PC-9 (cell line): ENCODE measurements at regions not wholly inside any gene's neighbourhood (a gene's known extent, or its start where the extent isn't known, plus 50 kb on each side); places are given as distances from the start of the nearest gene placed in this dataset.
A peak's percentile ranks its signal among the peaks of the same experiment; 100 is the strongest.

ENCODE experiments used
- BruUV-seq: library from RNA; stranded (reverse); fragments of 400-500 nt; replicated peaks from 2 replicates; lab custom pipeline; 2021; lab: Mats Ljungman, UMichigan
- CTCF ChIA-PET: fragments of 300-600 bp; sonication (Branson Sonifier 250); formaldehyde crosslinking; loops from one replicate; lab custom pipeline; 2022; ENCODE audit warnings: antibody characterized with exemption; lab: Charles Lee
- POLR2A ChIA-PET: fragments of 300-600 bp; sonication (Branson Sonifier 250); formaldehyde crosslinking; loops from one replicate; lab custom pipeline; 2022; ENCODE audit warnings: antibody characterized with exemption; ENCODE audit not compliant: unreplicated experiment; lab: Charles Lee
- DNase-seq, 2 experiments: peaks; one replicate each; pipeline versions ENCODE4 v3.0.0 to v3.0.0-alpha.2; 2015 to 2022; ENCODE audit warnings: mixed read lengths in 1 of 2
- H2AFZ ChIP-seq: fragments of 200-600 bp; sonication (generic); 2 replicates; pipeline ENCODE4 v1.8.1; 2017; ENCODE audit warnings: antibody characterized with exemption
- H3F3A ChIP-seq: fragments of 200-600 bp; sonication (generic); 2 replicates; pipeline ENCODE4 v1.8.1; 2017; ENCODE audit warnings: antibody characterized with exemption, mild to moderate bottlenecking, low read depth; ENCODE audit not compliant: insufficient read depth
- H3K27ac ChIP-seq: fragments of 200-600 bp; sonication (generic); 2 replicates; pipeline ENCODE4 v1.6.1; 2016; ENCODE audit warnings: mixed run types
- H3K27me3 ChIP-seq: fragments of 200-600 bp; sonication (generic); 2 replicates; pipeline ENCODE4 v1.6.1; 2016; ENCODE audit warnings: low read depth, mixed run types; ENCODE audit not compliant: insufficient read depth
- H3K36me3 ChIP-seq: fragments of 200-600 bp; sonication (generic); 2 replicates; pipeline ENCODE4 v1.6.1; 2016; ENCODE audit warnings: low read depth, mixed run types
- H3K4me1 ChIP-seq: fragments of 200-600 bp; sonication (generic); replicated peaks from 2 replicates; pipeline ENCODE4 v1.6.1; 2016; ENCODE audit warnings: mixed run types; ENCODE audit not compliant: insufficient read depth
- H3K4me2 ChIP-seq: fragments of 200-600 bp; sonication (generic); 2 replicates; pipeline ENCODE4 v1.6.1; 2017; ENCODE audit warnings: mixed run types
- H3K4me3 ChIP-seq: fragments of 200-600 bp; sonication (generic); 2 replicates; pipeline ENCODE4 v1.6.1; 2016; ENCODE audit warnings: mixed run types
- H3K79me2 ChIP-seq: fragments of 200-600 bp; sonication (generic); 2 replicates; pipeline ENCODE4 v1.6.1; 2017; ENCODE audit warnings: low read depth, mixed run types
- H3K9me2 ChIP-seq: fragments of 200-600 bp; sonication (generic); 2 replicates; pipeline ENCODE4 v1.8.1; 2017; ENCODE audit warnings: mild to moderate bottlenecking; ENCODE audit not compliant: insufficient read depth
- H3K9me3 ChIP-seq: fragments of 200-600 bp; sonication (generic); 2 replicates; pipeline ENCODE4 v1.8.1; 2016; ENCODE audit warnings: low read depth; ENCODE audit not compliant: insufficient read depth
- H4K20me1 ChIP-seq: fragments of 200-600 bp; sonication (generic); 2 replicates; pipeline ENCODE4 v1.8.1; 2017; ENCODE audit not compliant: insufficient read depth
- CTCF ChIP-seq: fragments of 200-600 bp; sonication (generic); conservative IDR thresholded peaks from 2 replicates; pipeline ENCODE4 v1.6.1; 2017; ENCODE audit warnings: mixed run types, antibody characterized with exemption, mild to moderate bottlenecking, moderate library complexity
- EZH2 ChIP-seq: fragments of 200-600 bp; sonication (generic); IDR thresholded peaks from 2 replicates; pipeline ENCODE4 v1.8.0; 2017; ENCODE audit warnings: antibody characterized with exemption, low read depth
- intact Hi-C: fragments of 100-400 bp; cut with micrococcal nuclease; formaldehyde crosslinking; loops from one replicate; pipeline ENCODE4 v1.10.0; 2022; ENCODE audit not compliant: unreplicated experiment

GRCh38 chr4:165760182-165760581 lies 112.9 kb upstream of the TLL1 start:
- H3K27ac ChIP-seq: no peak overlapping the region
- H3K36me3 ChIP-seq: no peaks in the 10 kb centered on the region
- no peaks in the 10 kb centered on the region for H3K79me2 ChIP-seq
- no peaks in the 10 kb centered on the region for H3F3A ChIP-seq
- POLR2A ChIA-PET: no interaction called here
- H3K9me2 ChIP-seq: no peaks in the 10 kb centered on the region
- H3K4me1 ChIP-seq: no peaks in the 10 kb centered on the region
- H3K4me2 ChIP-seq: no peak overlapping the region
- DNase-seq: no peak
- BruUV-seq: no TSS peak
- CTCF ChIA-PET: no interaction called here
- H4K20me1 ChIP-seq: no peaks in the 10 kb centered on the region
- H3K9me3 ChIP-seq: no peaks in the 10 kb centered on the region
- no peak overlapping the region for H3K4me3 ChIP-seq
- no peak overlapping the region for H2AFZ ChIP-seq
- no peaks in the 10 kb centered on the region for H3K27me3 ChIP-seq
- intact Hi-C loops: no loop called here
- TF ChIP-seq EZH2 (no peak), CTCF (no peak)

GRCh38 chr4:165761963-165762362 lies 111.1 kb upstream of the TLL1 start:
- H3K27me3 ChIP-seq: no peaks in the 10 kb centered on the region
- TF ChIP-seq EZH2 (no peak), CTCF (no peak)
- H3K9me3 ChIP-seq: no peaks in the 10 kb centered on the region
- no peak overlapping the region for H2AFZ ChIP-seq
- no peaks in the 10 kb centered on the region for H3K36me3 ChIP-seq
- no peaks in the 10 kb centered on the region for H3K4me1 ChIP-seq
- no TSS peak for BruUV-seq
- H4K20me1 ChIP-seq: no peaks in the 10 kb centered on the region
- intact Hi-C loops: no loop called here
- no peak overlapping the region for H3K27ac ChIP-seq
- POLR2A ChIA-PET: no interaction called here
- no peak overlapping the region for H3K4me3 ChIP-seq
- CTCF ChIA-PET: no interaction called here
- H3K79me2 ChIP-seq: no peaks in the 10 kb centered on the region
- DNase-seq: no peak
- H3F3A ChIP-seq: no peaks in the 10 kb centered on the region
- H3K9me2 ChIP-seq: no peaks in the 10 kb centered on the region
- no peak overlapping the region for H3K4me2 ChIP-seq

- no TSS peak for BruUV-seq
- TF ChIP-seq EZH2 (no peak), CTCF (no peak)
- Histone ChIP-seq H3K27me3 (no peaks in the 10 kb centered on the region), H4K20me1 (no peaks in the 10 kb centered on the region), H3K4me1 (no peaks in the 10 kb centered on the region), H3K36me3 (no peaks in the 10 kb centered on the region), H3K79me2 (no peaks in the 10 kb centered on the region), H3K4me3 (no peak overlapping the region), H3K9me3 (no peaks in the 10 kb centered on the region), H3K27ac (no peak overlapping the region), H3K9me2 (no peaks in the 10 kb centered on the region), H3F3A (no peaks in the 10 kb centered on the region), H2AFZ (0 out of 2 replicates have a peak overlapping the region, but pooled peaks have one; percentile 2), H3K4me2 (no peak overlapping the region)
- POLR2A ChIA-PET: no interaction called here
- intact Hi-C loops: no loop called here
- DNase-seq: no peak
- CTCF ChIA-PET: no interaction called here
Observed at GRCh38 chr4:165763640-165764039, 109.4 kb upstream of the TLL1 start.
